ENCODE measurements at regions not wholly inside any gene's neighbourhood (a gene's known extent, or its start where the extent isn't known, plus 50 kb on each side); places are given as distances from the start of the nearest gene placed in this dataset.

GRCh38 chr17:70603226-70603625 lies 433.9 kb downstream of the KCNJ2 start:
- DNase-seq (ENCODE audit: low read depth, low spot score), result no peak
- Histone ChIP-seq H3K4me3 (replicated peaks in 1 of 3; ENCODE audit: insufficient read depth in 1 of 3, low read depth in 1 of 3, low read length in 3 of 3) (no peak overlapping the region), H3K4me1 (ENCODE audit: control insufficient read depth, extremely low read depth, insufficient read depth, low read length) (no peaks in the 10 kb centered on the region), H3K79me2 (ENCODE audit: control insufficient read depth, insufficient read depth, low read length) (no peaks in the 10 kb centered on the region), H3K9me3 (replicated peaks; ENCODE audit: control insufficient read depth, insufficient read depth, low read length) (no peaks in the 10 kb centered on the region), H3K27me3 (ENCODE audit: control insufficient read depth in 2 of 2, insufficient read depth in 2 of 2, low read length in 2 of 2) (no peaks in the 10 kb centered on the region), H2AFZ (ENCODE audit: low read depth, low read length) (no peak overlapping the region), H3K4me2 (ENCODE audit: insufficient read depth, low read length) (no peak overlapping the region), H3K9ac (replicated peaks; ENCODE audit: extremely low read depth, insufficient read depth, low read length) (no peak overlapping the region), H3K9me1 (replicated peaks; ENCODE audit: control insufficient read depth, extremely low read depth, insufficient read depth, low read length) (no peaks in the 10 kb centered on the region), H4K20me1 (replicated peaks; ENCODE audit: control insufficient read depth, extremely low read depth, insufficient read depth, low read length) (no peaks in the 10 kb centered on the region), H3K27ac (ENCODE audit: insufficient read depth, low read depth, low read length) (no peak overlapping the region), H3K36me3 (ENCODE audit: control insufficient read depth in 2 of 2, extremely low read depth in 1 of 2, insufficient read depth in 2 of 2, low read length in 2 of 2) (no peaks in the 10 kb centered on the region)
- intact Hi-C loops (cut with micrococcal nuclease), result no loop called here
- CTCF ChIA-PET, result interaction anchor here (1.3 kb wide), 1 partner anchor 1022 kb away, joined by 3 read pairs; no protein-coding TSS in a partner anchor
- BruUV-seq (replicated peaks), result no TSS peak
- dilution Hi-C loops (cut with MboI; ENCODE audit: extremely low pct_ligation_motif_present, low sequenced_read_pairs), result no loop called here
- no peak for FAIRE-seq
- no peak for TF ChIP-seq JUN (IDR thresholded peaks at IDR 0.05; ENCODE audit: borderline replicate concordance, insufficient read depth, insufficient read length, low read depth)
- TF ChIP-seq POLR2A (IDR thresholded peaks at IDR 0.05; ENCODE audit: low read depth, low read length), result no peak
- TF ChIP-seq FOS (IDR thresholded peaks at IDR 0.05; ENCODE audit: borderline replicate concordance, insufficient read depth, low read length), result no peak
- no peak for TF ChIP-seq POLR2AphosphoS5 (IDR thresholded peaks at IDR 0.05; ENCODE audit: insufficient read depth, low read depth, low read length)
- TF ChIP-seq CTCF (IDR thresholded peaks at IDR 0.05; ENCODE audit: extremely low read depth in 1 of 2, insufficient read depth in 1 of 2, low read depth in 1 of 2, low read length in 2 of 2), result no peak
- TF ChIP-seq MYC (IDR thresholded peaks at IDR 0.05; ENCODE audit: low read depth, low read length), result no peak
- TF ChIP-seq GATA2 (IDR thresholded peaks at IDR 0.05; ENCODE audit: insufficient read depth, insufficient read length, low read depth, low read length), result no peak
- TF ChIP-seq, protein P1, sequence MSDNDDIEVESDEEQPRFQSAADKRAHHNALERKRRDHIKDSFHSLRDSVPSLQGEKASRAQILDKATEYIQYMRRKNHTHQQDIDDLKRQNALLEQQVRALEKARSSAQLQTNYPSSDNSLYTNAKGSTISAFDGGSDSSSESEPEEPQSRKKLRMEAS (IDR thresholded peaks at IDR 0.05; ENCODE audit: insufficient read depth, insufficient read length), result no peak
- TF ChIP-seq EZH2 (IDR thresholded peaks at IDR 0.05; ENCODE audit: borderline replicate concordance, low read depth, low read length, severe bottlenecking), result no peak
- POLR2A ChIA-PET, result no interaction called here

All from endothelial cell of umbilical vein (primary cell).